ENCODE measurements at regions not wholly inside any gene's neighbourhood (a gene's known extent, or its start where the extent isn't known, plus 50 kb on each side); places are given as distances from the start of the nearest gene placed in this dataset.
A peak's percentile ranks its signal among the peaks of the same experiment; 100 is the strongest.
"Not testable (repeated sequence)": the region's sequence is repeated elsewhere in the genome, so short reads cannot be mapped to it uniquely, and the experiment has no call there.

DNA sequence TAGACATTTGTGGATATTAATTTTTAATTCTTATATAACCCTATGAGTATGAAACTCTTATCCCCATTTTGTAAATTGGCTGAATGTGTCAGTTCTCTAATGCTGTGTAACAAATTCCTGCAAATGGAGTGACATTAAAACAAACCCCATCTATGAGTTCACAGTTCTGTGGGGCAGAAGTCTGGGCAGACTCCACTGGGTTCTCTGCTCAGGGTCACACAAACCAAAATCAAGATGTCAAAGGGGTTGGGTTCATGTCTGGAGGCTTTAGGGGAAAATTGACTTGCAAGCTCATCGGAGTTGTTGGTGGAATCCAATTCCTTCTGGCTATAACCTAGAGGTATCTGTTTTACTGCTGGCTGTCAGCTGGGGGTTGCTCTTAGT lies 301.6 kb upstream of the PLGLB2 start:
- H3K27me3 ChIP-seq (ENCODE audit: control insufficient read depth in 1 of 2, insufficient read depth in 2 of 2, low read length in 2 of 2); H3K36me3 ChIP-seq (ENCODE audit: control insufficient read depth in 1 of 2, insufficient read depth in 2 of 2, low read length in 2 of 2); H3K4me1 ChIP-seq (ENCODE audit: control insufficient read depth in 1 of 2, insufficient read depth in 2 of 2, low read length in 2 of 2); H3K27ac ChIP-seq (ENCODE audit: low read depth, low read length); H3K4me3 ChIP-seq (ENCODE audit: low read depth in 1 of 2, low read length in 2 of 2); H3K9me3 ChIP-seq (ENCODE audit: control insufficient read depth in 1 of 2, low read length in 2 of 2); H3K9ac ChIP-seq (ENCODE audit: low read depth in 1 of 2, low read length in 2 of 2): not testable (repeated sequence)

GRCh38 chr2:87449462-87449980 lies 298.4 kb upstream of the PLGLB2 start:
- H3K36me3 ChIP-seq (ENCODE audit: control insufficient read depth in 1 of 2, insufficient read depth in 2 of 2, low read length in 2 of 2); H3K27me3 ChIP-seq (ENCODE audit: control insufficient read depth in 1 of 2, insufficient read depth in 2 of 2, low read length in 2 of 2); H3K4me3 ChIP-seq (ENCODE audit: low read depth in 1 of 2, low read length in 2 of 2); H3K4me1 ChIP-seq (ENCODE audit: control insufficient read depth in 1 of 2, insufficient read depth in 2 of 2, low read length in 2 of 2); H3K27ac ChIP-seq (ENCODE audit: low read depth, low read length); H3K9me3 ChIP-seq (ENCODE audit: control insufficient read depth in 1 of 2, low read length in 2 of 2); H3K9ac ChIP-seq (ENCODE audit: low read depth in 1 of 2, low read length in 2 of 2): not testable (repeated sequence)

DNA sequence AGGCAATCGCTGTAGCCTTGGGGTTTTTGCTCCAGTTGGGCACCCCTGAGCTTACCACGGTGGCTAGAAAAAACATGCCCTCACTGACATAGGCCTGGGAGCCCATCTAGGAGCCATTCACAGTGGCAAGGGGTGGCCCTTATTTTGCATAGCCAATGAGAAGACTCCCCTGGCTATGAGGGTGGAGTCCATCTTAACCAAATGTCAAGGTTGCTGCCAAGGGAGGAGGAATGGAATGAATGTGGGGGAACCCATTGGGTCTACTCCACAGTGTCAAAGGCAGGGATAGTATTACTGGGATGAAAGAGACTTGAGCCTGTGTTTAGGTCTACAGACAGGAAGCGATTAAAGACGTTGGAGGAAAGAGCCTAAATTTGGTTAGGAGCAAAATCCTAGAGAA lies 295.7 kb upstream of the PLGLB2 start:
- H3K9me3 ChIP-seq (ENCODE audit: control insufficient read depth in 1 of 2, low read length in 2 of 2); H3K4me3 ChIP-seq (ENCODE audit: low read depth in 1 of 2, low read length in 2 of 2); H3K27ac ChIP-seq (ENCODE audit: low read depth, low read length); H3K9ac ChIP-seq (ENCODE audit: low read depth in 1 of 2, low read length in 2 of 2); H3K4me1 ChIP-seq (ENCODE audit: control insufficient read depth in 1 of 2, insufficient read depth in 2 of 2, low read length in 2 of 2); H3K27me3 ChIP-seq (ENCODE audit: control insufficient read depth in 1 of 2, insufficient read depth in 2 of 2, low read length in 2 of 2); H3K36me3 ChIP-seq (ENCODE audit: control insufficient read depth in 1 of 2, insufficient read depth in 2 of 2, low read length in 2 of 2): not testable (repeated sequence)

GRCh38 chr2:87452861-87453260 lies 295.0 kb upstream of the PLGLB2 start:
- H3K9me3 ChIP-seq (ENCODE audit: control insufficient read depth in 1 of 2, low read length in 2 of 2); H3K36me3 ChIP-seq (ENCODE audit: control insufficient read depth in 1 of 2, insufficient read depth in 2 of 2, low read length in 2 of 2); H3K4me3 ChIP-seq (ENCODE audit: low read depth in 1 of 2, low read length in 2 of 2); H3K27ac ChIP-seq (ENCODE audit: low read depth, low read length); H3K27me3 ChIP-seq (ENCODE audit: control insufficient read depth in 1 of 2, insufficient read depth in 2 of 2, low read length in 2 of 2); H3K9ac ChIP-seq (ENCODE audit: low read depth in 1 of 2, low read length in 2 of 2); H3K4me1 ChIP-seq (ENCODE audit: control insufficient read depth in 1 of 2, insufficient read depth in 2 of 2, low read length in 2 of 2): not testable (repeated sequence)

DNA sequence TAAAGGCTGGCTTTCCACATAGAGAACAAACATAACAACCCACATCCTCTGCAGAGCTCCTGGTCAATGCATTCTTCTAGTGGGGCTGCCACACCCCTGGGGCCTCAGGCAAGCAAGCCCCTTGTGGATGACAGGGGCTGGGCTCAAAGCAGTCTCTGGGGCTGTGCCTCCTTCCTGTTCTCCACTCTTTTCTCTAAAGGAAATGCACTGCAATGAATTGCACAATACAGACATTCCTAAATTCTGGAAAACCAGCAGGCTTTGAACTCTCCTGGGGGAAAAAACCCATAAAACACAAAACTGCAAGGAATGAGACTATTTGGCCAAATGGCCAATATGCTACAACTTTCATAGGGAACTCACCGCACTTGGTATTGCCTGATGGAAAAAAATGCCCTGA lies 293.9 kb upstream of the PLGLB2 start:
- not testable (repeated sequence) for H3K27me3 ChIP-seq (ENCODE audit: control insufficient read depth in 1 of 2, insufficient read depth in 2 of 2, low read length in 2 of 2); H3K4me3 ChIP-seq (ENCODE audit: low read depth in 1 of 2, low read length in 2 of 2); H3K27ac ChIP-seq (ENCODE audit: low read depth, low read length); H3K4me1 ChIP-seq (ENCODE audit: control insufficient read depth in 1 of 2, insufficient read depth in 2 of 2, low read length in 2 of 2); H3K36me3 ChIP-seq (ENCODE audit: control insufficient read depth in 1 of 2, insufficient read depth in 2 of 2, low read length in 2 of 2); H3K9ac ChIP-seq (ENCODE audit: low read depth in 1 of 2, low read length in 2 of 2); H3K9me3 ChIP-seq (ENCODE audit: control insufficient read depth in 1 of 2, low read length in 2 of 2)

- not testable (repeated sequence) for H3K4me1 ChIP-seq (ENCODE audit: control insufficient read depth in 1 of 2, insufficient read depth in 2 of 2, low read length in 2 of 2); H3K27me3 ChIP-seq (ENCODE audit: control insufficient read depth in 1 of 2, insufficient read depth in 2 of 2, low read length in 2 of 2); H3K36me3 ChIP-seq (ENCODE audit: control insufficient read depth in 1 of 2, insufficient read depth in 2 of 2, low read length in 2 of 2); H3K9me3 ChIP-seq (ENCODE audit: control insufficient read depth in 1 of 2, low read length in 2 of 2); H3K9ac ChIP-seq (ENCODE audit: low read depth in 1 of 2, low read length in 2 of 2); H3K4me3 ChIP-seq (ENCODE audit: low read depth in 1 of 2, low read length in 2 of 2); H3K27ac ChIP-seq (ENCODE audit: low read depth, low read length)
Measured at GRCh38 chr2:87454421-87454820, 293.5 kb upstream of the PLGLB2 start.

DNA sequence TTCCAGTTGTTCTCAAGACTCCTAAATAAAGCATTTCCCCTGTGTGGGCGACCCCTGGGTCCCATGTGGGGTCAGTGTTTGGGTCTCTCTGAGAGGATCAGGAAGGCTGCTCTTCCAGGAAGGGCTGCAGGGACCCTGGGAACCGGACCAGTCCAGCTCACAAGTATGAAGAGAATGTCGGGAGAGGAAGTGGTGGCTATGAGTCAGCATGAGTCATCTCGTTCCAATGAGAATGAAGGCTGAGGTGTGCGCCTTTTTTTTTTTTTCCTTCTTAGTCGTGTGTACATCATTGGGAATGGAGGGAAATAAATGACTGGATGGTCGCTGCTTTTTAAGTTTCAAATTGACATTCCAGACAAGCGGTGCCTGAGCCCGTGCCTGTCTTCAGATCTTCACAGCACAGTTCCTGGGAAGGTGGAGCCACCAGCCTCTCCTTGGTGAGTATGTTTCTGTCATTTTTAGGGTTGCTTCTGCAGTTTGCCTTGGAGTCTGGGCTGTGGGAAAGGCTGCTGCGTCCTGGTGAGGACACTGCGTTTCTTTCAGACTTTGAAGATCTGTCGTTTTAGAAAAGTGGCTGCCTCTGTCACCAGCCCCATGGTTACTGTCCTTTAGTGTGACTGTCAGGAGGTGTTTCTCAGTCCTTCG lies 292.6 kb upstream of the PLGLB2 start:
- Histone ChIP-seq H3K27ac (ENCODE audit: low read depth, low read length) (peak overlapping the region; percentile 20), H3K4me3 (ENCODE audit: low read depth in 1 of 2, low read length in 2 of 2) (peak overlapping the region; percentile 22 to 45)
- H3K36me3 ChIP-seq (ENCODE audit: control insufficient read depth in 1 of 2, insufficient read depth in 2 of 2, low read length in 2 of 2); H3K27me3 ChIP-seq (ENCODE audit: control insufficient read depth in 1 of 2, insufficient read depth in 2 of 2, low read length in 2 of 2); H3K9ac ChIP-seq (ENCODE audit: low read depth in 1 of 2, low read length in 2 of 2); H3K9me3 ChIP-seq (ENCODE audit: control insufficient read depth in 1 of 2, low read length in 2 of 2); H3K4me1 ChIP-seq (ENCODE audit: control insufficient read depth in 1 of 2, insufficient read depth in 2 of 2, low read length in 2 of 2): not testable (repeated sequence)

DNA sequence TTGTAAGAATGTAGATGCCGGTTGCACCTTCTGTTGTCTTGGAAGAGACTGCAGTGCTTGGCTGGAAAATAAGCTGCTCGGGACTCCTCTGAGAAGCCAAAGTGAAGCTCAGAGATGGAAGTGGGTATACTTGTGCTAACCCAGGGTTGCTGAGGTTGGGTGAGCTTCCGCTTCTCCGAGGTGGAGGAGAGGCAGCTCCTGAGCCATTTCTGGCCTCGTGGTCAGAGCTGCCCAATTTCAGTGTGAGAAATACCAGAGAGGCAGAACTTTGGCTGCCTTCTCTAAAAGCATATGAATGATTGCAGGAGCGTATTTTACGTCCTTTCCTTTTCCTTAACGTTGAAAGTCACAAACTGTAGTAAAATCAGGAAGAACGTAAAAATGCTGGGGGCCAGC lies 292.0 kb upstream of the PLGLB2 start:
- H3K9me3 ChIP-seq (ENCODE audit: control insufficient read depth in 1 of 2, low read length in 2 of 2); H3K36me3 ChIP-seq (ENCODE audit: control insufficient read depth in 1 of 2, insufficient read depth in 2 of 2, low read length in 2 of 2); H3K4me1 ChIP-seq (ENCODE audit: control insufficient read depth in 1 of 2, insufficient read depth in 2 of 2, low read length in 2 of 2); H3K9ac ChIP-seq (ENCODE audit: low read depth in 1 of 2, low read length in 2 of 2); H3K27me3 ChIP-seq (ENCODE audit: control insufficient read depth in 1 of 2, insufficient read depth in 2 of 2, low read length in 2 of 2): not testable (repeated sequence)
- Histone ChIP-seq H3K4me3 (ENCODE audit: low read depth in 1 of 2, low read length in 2 of 2) (peak overlapping the region; percentile 22 to 45), H3K27ac (ENCODE audit: low read depth, low read length) (peak overlapping the region; percentile 20)

GRCh38 chr2:87456477-87457128 lies 291.3 kb upstream of the PLGLB2 start:
- not testable (repeated sequence) for H3K4me1 ChIP-seq (ENCODE audit: control insufficient read depth in 1 of 2, insufficient read depth in 2 of 2, low read length in 2 of 2); H3K36me3 ChIP-seq (ENCODE audit: control insufficient read depth in 1 of 2, insufficient read depth in 2 of 2, low read length in 2 of 2); H3K9me3 ChIP-seq (ENCODE audit: control insufficient read depth in 1 of 2, low read length in 2 of 2); H3K9ac ChIP-seq (ENCODE audit: low read depth in 1 of 2, low read length in 2 of 2); H3K27me3 ChIP-seq (ENCODE audit: control insufficient read depth in 1 of 2, insufficient read depth in 2 of 2, low read length in 2 of 2)
- peak overlapping the region in 1 of 2 donors; percentile 28 for H3K4me3 ChIP-seq (ENCODE audit: low read depth in 1 of 2, low read length in 2 of 2)
- H3K27ac ChIP-seq (ENCODE audit: low read depth, low read length), result peak overlapping the region; percentile 63

DNA sequence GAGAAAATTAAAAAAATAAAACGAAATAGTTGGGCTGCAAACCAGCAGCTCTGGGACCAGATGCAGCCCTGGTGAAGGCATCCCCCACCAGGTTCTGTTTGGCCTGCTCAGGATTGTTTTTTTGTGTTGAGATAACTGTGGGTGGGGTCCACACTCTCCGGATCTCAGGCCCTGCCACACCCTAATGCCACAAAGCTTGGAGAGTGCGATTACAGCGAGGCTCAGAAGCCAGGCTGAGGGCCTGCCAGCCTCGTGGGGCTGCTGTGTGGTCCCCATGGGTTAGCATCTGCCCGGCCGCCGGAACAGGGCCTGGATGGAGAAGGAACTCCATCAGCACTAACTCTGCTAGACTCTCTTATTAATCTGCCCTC lies 290.8 kb upstream of the PLGLB2 start:
- not testable (repeated sequence) for H3K9me3 ChIP-seq (ENCODE audit: control insufficient read depth in 1 of 2, low read length in 2 of 2); H3K9ac ChIP-seq (ENCODE audit: low read depth in 1 of 2, low read length in 2 of 2); H3K4me3 ChIP-seq (ENCODE audit: low read depth in 1 of 2, low read length in 2 of 2); H3K4me1 ChIP-seq (ENCODE audit: control insufficient read depth in 1 of 2, insufficient read depth in 2 of 2, low read length in 2 of 2); H3K27ac ChIP-seq (ENCODE audit: low read depth, low read length); H3K27me3 ChIP-seq (ENCODE audit: control insufficient read depth in 1 of 2, insufficient read depth in 2 of 2, low read length in 2 of 2); H3K36me3 ChIP-seq (ENCODE audit: control insufficient read depth in 1 of 2, insufficient read depth in 2 of 2, low read length in 2 of 2)

DNA sequence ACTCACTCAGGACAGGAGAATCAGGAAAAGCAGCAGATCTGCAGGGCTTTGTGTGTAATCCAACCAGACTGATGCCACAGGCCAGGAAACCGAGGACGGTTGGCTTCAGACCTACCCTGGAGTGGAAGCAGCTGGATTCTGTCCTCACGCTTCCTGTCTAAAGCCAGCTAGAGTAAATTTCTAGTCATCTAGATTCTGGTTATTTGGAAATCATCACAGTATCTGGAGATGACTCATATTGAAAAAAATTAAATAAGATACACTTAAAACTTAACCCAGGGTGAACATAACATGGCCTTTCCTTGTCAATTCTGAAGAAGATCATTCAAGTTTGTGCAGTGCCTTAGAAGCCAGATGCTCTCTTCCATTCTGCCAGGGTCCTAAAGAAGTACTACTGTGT lies 288.9 kb upstream of the PLGLB2 start:
- not testable (repeated sequence) for H3K9me3 ChIP-seq (ENCODE audit: control insufficient read depth in 1 of 2, low read length in 2 of 2); H3K27me3 ChIP-seq (ENCODE audit: control insufficient read depth in 1 of 2, insufficient read depth in 2 of 2, low read length in 2 of 2); H3K36me3 ChIP-seq (ENCODE audit: control insufficient read depth in 1 of 2, insufficient read depth in 2 of 2, low read length in 2 of 2); H3K4me3 ChIP-seq (ENCODE audit: low read depth in 1 of 2, low read length in 2 of 2); H3K9ac ChIP-seq (ENCODE audit: low read depth in 1 of 2, low read length in 2 of 2); H3K4me1 ChIP-seq (ENCODE audit: control insufficient read depth in 1 of 2, insufficient read depth in 2 of 2, low read length in 2 of 2); H3K27ac ChIP-seq (ENCODE audit: low read depth, low read length)

Data from duodenal mucosa (tissue), 2 donors.